HepG2 (cell line): ENCODE measurements at regions not wholly inside any gene's neighbourhood (a gene's known extent, or its start where the extent isn't known, plus 50 kb on each side); places are given as distances from the start of the nearest gene placed in this dataset.

Source experiments
- ATAC-seq: fragments of 200-7000 bp; cut with Tn5 transposase; 3 replicates; pipeline ENCODE4 v1.9.1; 2020; ENCODE audit warnings: mild to moderate bottlenecking, moderate library complexity
- BruUV-seq: library from RNA; stranded (reverse); fragments of 400-500 nt; replicated peaks from 2 replicates; lab custom pipeline; 2021; lab: Mats Ljungman, UMichigan
- CTCF ChIA-PET: fragments of 300-600 bp; formaldehyde crosslinking; extraction: SDS; loops from one replicate; lab custom pipeline; 2021; ENCODE audit warnings: low total read pairs, inconsistent platforms, low intra/inter-chr PET ratio; lab: Yijun Ruan, JAX
- POLR2A ChIA-PET: fragments of 350-600 bp; sonication (Branson Sonifier 250); formaldehyde crosslinking; loops from one replicate; lab custom pipeline; 2020; ENCODE audit warnings: antibody characterized with exemption, inconsistent platforms; lab: Yijun Ruan, JAX
- DNase-seq: peaks from one replicate; pipeline ENCODE4 v3.0.0-alpha.2; 2015; ENCODE audit warnings: low spot score
- FAIRE-seq: peaks from 3 replicates; lab custom pipeline; 2011; peaks lifted over from hg19 to GRCh38; lab: Jason Lieb, UNC
- H2AFZ ChIP-seq: one replicate; pipeline ENCODE4 v1.6.1; 2011; ENCODE audit warnings: low read length, inconsistent platforms
- H3K27ac ChIP-seq: fragments of 300-600 bp; 3 replicates; pipeline ENCODE4 v1.8.0; 2011; ENCODE audit warnings: mixed run types, mild to moderate bottlenecking, mixed read lengths, low read length, inconsistent platforms; ENCODE audit not compliant: insufficient read depth; ENCODE audit errors: extremely low read length
- H3K27me3 ChIP-seq, 2 experiments: fragments of 200-600 bp in 1 of 2; 2 replicates in 1 of 2; 3 replicates in 1 of 2; pipeline versions ENCODE4 v1.6.0 to v1.8.0; 2011; ENCODE audit warnings: low read length in 2 of 2, mild to moderate bottlenecking in 2 of 2, moderate library complexity in 2 of 2, inconsistent platforms in 1 of 2; ENCODE audit not compliant: insufficient read depth in 2 of 2, control insufficient read depth in 1 of 2
- H3K36me3 ChIP-seq, 2 experiments: fragments of 200-600 bp in 1 of 2; replicated peaks in 1 of 2; 2 replicates in 1 of 2; 3 replicates in 1 of 2; pipeline versions ENCODE4 v1.5.1 to v1.8.0; 2011; ENCODE audit warnings: low read length in 2 of 2, inconsistent platforms in 1 of 2; ENCODE audit not compliant: insufficient read depth in 2 of 2, control insufficient read depth in 1 of 2
- H3K4me1 ChIP-seq: 2 replicates; pipeline ENCODE4 v1.5.1; 2012; ENCODE audit warnings: low read length, inconsistent platforms; ENCODE audit not compliant: insufficient read depth
- H3K4me2 ChIP-seq: 2 replicates; pipeline ENCODE4 v1.6.0; 2011; ENCODE audit warnings: low read depth, low read length, inconsistent platforms
- H3K4me3 ChIP-seq, 3 experiments: fragments of 200-600 bp in 1 of 3; sonication (generic), shearing (Covaris generic) in 1 of 3; replicated peaks in 1 of 3; 2 replicates each; pipeline ENCODE4 v1.5.1; 2011 to 2016; ENCODE audit warnings: low read length in 3 of 3, inconsistent platforms in 2 of 3, low read depth in 2 of 3, mild to moderate bottlenecking in 2 of 3, control low read depth in 1 of 3, mixed read lengths in 1 of 3; ENCODE audit not compliant: insufficient read depth in 1 of 3
- H3K79me2 ChIP-seq: one replicate; pipeline ENCODE4 v1.6.1; 2011; ENCODE audit warnings: low read length, inconsistent platforms; ENCODE audit not compliant: insufficient read depth
- H3K9ac ChIP-seq: 2 replicates; pipeline ENCODE4 v1.6.0; 2011; ENCODE audit warnings: mild to moderate bottlenecking, low read depth, low read length, inconsistent platforms; ENCODE audit not compliant: insufficient read depth
- H3K9me3 ChIP-seq: 2 replicates; pipeline ENCODE4 v1.5.1; 2012; ENCODE audit warnings: mild to moderate bottlenecking, low read length
- H4K20me1 ChIP-seq: 2 replicates; pipeline ENCODE4 v1.6.0; 2011; ENCODE audit warnings: inconsistent platforms, mild to moderate bottlenecking, low read length, moderate library complexity; ENCODE audit not compliant: insufficient read depth
- MED8 ChIP-seq: sonication (generic); formaldehyde crosslinking; IDR thresholded peaks from 2 replicates; pipeline ENCODE4 v1.8.1; 2023; ENCODE audit warnings: mild to moderate bottlenecking, missing genetic modification reagents; ENCODE audit not compliant: insufficient replicate concordance
- MTA1 ChIP-seq: sonication (generic); formaldehyde crosslinking; IDR thresholded peaks from 2 replicates; pipeline ENCODE4 v1.4.0; 2020; ENCODE audit warnings: missing genetic modification reagents, mild to moderate bottlenecking, borderline replicate concordance
- PHF8 ChIP-seq: sonication (generic); formaldehyde crosslinking; IDR thresholded peaks from 2 replicates; pipeline ENCODE4 v1.5.0; 2020; ENCODE audit warnings: missing genetic modification reagents
- TAF15 ChIP-seq: fragments of 200-400 bp; formaldehyde crosslinking; IDR thresholded peaks from one replicate; pipeline ENCODE4 v1.6.1; 2018; ENCODE audit warnings: mild to moderate bottlenecking, low read depth, low read length; ENCODE audit not compliant: poor library complexity, severe bottlenecking
- ZC3H4 ChIP-seq: sonication (generic); formaldehyde crosslinking; IDR thresholded peaks from 2 replicates; pipeline ENCODE4 v1.4.0; 2020; ENCODE audit warnings: missing genetic modification reagents, borderline replicate concordance
- ZFP82 ChIP-seq: sonication (generic); formaldehyde crosslinking; IDR thresholded peaks from 2 replicates; pipeline ENCODE4 v1.5.1; 2020; ENCODE audit warnings: mild to moderate bottlenecking, missing genetic modification reagents, borderline replicate concordance
- ZNF589 ChIP-seq: sonication (generic); formaldehyde crosslinking; conservative IDR thresholded peaks from 2 replicates; pipeline ENCODE4 v1.8.0; 2022; ENCODE audit warnings: mild to moderate bottlenecking, moderate library complexity, missing genetic modification reagents
- ZNF709 ChIP-seq: sonication (generic); formaldehyde crosslinking; IDR thresholded peaks from 2 replicates; pipeline ENCODE4 v1.5.0; 2020; ENCODE audit warnings: mild to moderate bottlenecking, missing genetic modification reagents
- WGBS: methylation state at CpG from one replicate; pipeline ENCODE4 v1.1.6; 2017; ENCODE audit warnings: low lambda C conversion rate; 5-methylcytosine and 5-hydroxymethylcytosine counted together
- in situ Hi-C: cut with HindIII; loops from 2 replicates; pipeline ENCODE4 v1.10.0; 2017; ENCODE audit warnings: low pct_unique_long_range_greater_than_20kb; ENCODE audit not compliant: extremely low pct_ligation_motif_present
- intact Hi-C: fragments of 100-400 bp; cut with micrococcal nuclease; formaldehyde crosslinking; loops from one replicate; pipeline ENCODE4 v1.10.0; 2022; ENCODE audit not compliant: unreplicated experiment
- TF ChIP-seq, protein P1 (sequence below): sonication (generic); formaldehyde crosslinking; IDR thresholded peaks from 2 replicates; pipeline ENCODE4 v1.4.0; 2020; ENCODE audit warnings: mild to moderate bottlenecking, missing genetic modification reagents
- TF ChIP-seq, protein P2 (sequence below): sonication (generic); formaldehyde crosslinking; IDR thresholded peaks from 2 replicates; pipeline ENCODE4 v1.4.0; 2020; ENCODE audit warnings: missing genetic modification reagents, borderline replicate concordance

- H3K4me1 ChIP-seq: no peaks in the 10 kb centered on the region
- FAIRE-seq: no peak
- H3K9ac ChIP-seq: no peak overlapping the region
- BruUV-seq: no TSS peak
- no peaks in the 10 kb centered on the region for H3K27me3 ChIP-seq
- ChIA-PET CTCF (no interaction called here), POLR2A (no interaction called here)
- no peaks in the 10 kb centered on the region for H4K20me1 ChIP-seq
- no peak overlapping the region for H3K4me2 ChIP-seq
- H3K4me3 ChIP-seq: no peak overlapping the region
- H3K36me3 ChIP-seq: no peaks in the 10 kb centered on the region
- TF ChIP-seq, protein P1, sequence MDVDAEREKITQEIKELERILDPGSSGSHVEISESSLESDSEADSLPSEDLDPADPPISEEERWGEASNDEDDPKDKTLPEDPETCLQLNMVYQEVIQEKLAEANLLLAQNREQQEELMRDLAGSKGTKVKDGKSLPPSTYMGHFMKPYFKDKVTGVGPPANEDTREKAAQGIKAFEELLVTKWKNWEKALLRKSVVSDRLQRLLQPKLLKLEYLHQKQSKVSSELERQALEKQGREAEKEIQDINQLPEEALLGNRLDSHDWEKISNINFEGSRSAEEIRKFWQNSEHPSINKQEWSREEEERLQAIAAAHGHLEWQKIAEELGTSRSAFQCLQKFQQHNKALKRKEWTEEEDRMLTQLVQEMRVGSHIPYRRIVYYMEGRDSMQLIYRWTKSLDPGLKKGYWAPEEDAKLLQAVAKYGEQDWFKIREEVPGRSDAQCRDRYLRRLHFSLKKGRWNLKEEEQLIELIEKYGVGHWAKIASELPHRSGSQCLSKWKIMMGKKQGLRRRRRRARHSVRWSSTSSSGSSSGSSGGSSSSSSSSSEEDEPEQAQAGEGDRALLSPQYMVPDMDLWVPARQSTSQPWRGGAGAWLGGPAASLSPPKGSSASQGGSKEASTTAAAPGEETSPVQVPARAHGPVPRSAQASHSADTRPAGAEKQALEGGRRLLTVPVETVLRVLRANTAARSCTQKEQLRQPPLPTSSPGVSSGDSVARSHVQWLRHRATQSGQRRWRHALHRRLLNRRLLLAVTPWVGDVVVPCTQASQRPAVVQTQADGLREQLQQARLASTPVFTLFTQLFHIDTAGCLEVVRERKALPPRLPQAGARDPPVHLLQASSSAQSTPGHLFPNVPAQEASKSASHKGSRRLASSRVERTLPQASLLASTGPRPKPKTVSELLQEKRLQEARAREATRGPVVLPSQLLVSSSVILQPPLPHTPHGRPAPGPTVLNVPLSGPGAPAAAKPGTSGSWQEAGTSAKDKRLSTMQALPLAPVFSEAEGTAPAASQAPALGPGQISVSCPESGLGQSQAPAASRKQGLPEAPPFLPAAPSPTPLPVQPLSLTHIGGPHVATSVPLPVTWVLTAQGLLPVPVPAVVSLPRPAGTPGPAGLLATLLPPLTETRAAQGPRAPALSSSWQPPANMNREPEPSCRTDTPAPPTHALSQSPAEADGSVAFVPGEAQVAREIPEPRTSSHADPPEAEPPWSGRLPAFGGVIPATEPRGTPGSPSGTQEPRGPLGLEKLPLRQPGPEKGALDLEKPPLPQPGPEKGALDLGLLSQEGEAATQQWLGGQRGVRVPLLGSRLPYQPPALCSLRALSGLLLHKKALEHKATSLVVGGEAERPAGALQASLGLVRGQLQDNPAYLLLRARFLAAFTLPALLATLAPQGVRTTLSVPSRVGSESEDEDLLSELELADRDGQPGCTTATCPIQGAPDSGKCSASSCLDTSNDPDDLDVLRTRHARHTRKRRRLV (CRISPR knock-in tag): no peak
- TF ChIP-seq, protein P2, sequence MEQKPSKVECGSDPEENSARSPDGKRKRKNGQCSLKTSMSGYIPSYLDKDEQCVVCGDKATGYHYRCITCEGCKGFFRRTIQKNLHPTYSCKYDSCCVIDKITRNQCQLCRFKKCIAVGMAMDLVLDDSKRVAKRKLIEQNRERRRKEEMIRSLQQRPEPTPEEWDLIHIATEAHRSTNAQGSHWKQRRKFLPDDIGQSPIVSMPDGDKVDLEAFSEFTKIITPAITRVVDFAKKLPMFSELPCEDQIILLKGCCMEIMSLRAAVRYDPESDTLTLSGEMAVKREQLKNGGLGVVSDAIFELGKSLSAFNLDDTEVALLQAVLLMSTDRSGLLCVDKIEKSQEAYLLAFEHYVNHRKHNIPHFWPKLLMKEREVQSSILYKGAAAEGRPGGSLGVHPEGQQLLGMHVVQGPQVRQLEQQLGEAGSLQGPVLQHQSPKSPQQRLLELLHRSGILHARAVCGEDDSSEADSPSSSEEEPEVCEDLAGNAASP: no peak
- TF ChIP-seq TAF15 (no peak), ZNF589 (CRISPR knock-in tag) (no peak), ZNF709 (CRISPR knock-in tag) (no peak), MED8 (no peak), PHF8 (CRISPR knock-in tag) (no peak), ZC3H4 (no peak), ZFP82 (CRISPR knock-in tag) (no peak), MTA1 (CRISPR knock-in tag) (no peak)
- ATAC-seq: no peak
- DNase-seq: no peak
- H2AFZ ChIP-seq: no peak overlapping the region
- H3K9me3 ChIP-seq: peaks cover 5% of the 10 kb centered on the region; the same call in 1 of the 2 replicates
- no peaks in the 10 kb centered on the region for H3K79me2 ChIP-seq
- in situ Hi-C loops (no loop called here), intact Hi-C loops (no loop called here)
- H3K27ac ChIP-seq: no peak overlapping the region
- WGBS: 0% methylated on average over 2 of the region's 2 CpGs
These were observed 299.1 kb upstream of the ANKRD50 start for GRCh38 chr4:125011646-125012045.
